ENCODE measurements at regions not wholly inside any gene's neighbourhood (a gene's known extent, or its start where the extent isn't known, plus 50 kb on each side); places are given as distances from the start of the nearest gene placed in this dataset.

- no peaks in the 10 kb centered on the region for H3K9me3 ChIP-seq (replicated peaks in 1 of 3)
- H3K36me3 ChIP-seq (replicated peaks in 1 of 2), result no peaks in the 10 kb centered on the region
- no peak for DNase-seq
- intact Hi-C loops (cut with DNase I), result no loop called here
- no peaks in the 10 kb centered on the region for H3K27me3 ChIP-seq
- no peak overlapping the region for H3K27ac ChIP-seq
- no peak overlapping the region for H3K4me3 ChIP-seq
- TF ChIP-seq CTCF (IDR thresholded peaks at IDR 0.05) (no peak), POLR2A (IDR thresholded peaks at IDR 0.05) (no peak)
- 82 to 87% (median 85%) methylated on average over 5 of the region's 5 CpGs for WGBS, 4 donors
- H3K4me1 ChIP-seq (replicated peaks in 1 of 2), result no peaks in the 10 kb centered on the region
Measured at GRCh38 chr18:75802681-75803080, 375.2 kb upstream of the SMIM21 start.

GRCh38 chr18:75801178-75801577 lies 373.7 kb upstream of the SMIM21 start:
- Histone ChIP-seq H3K27ac (no peak overlapping the region), H3K4me1 (replicated peaks in 1 of 2) (no peaks in the 10 kb centered on the region), H3K9me3 (replicated peaks in 1 of 3) (no peaks in the 10 kb centered on the region), H3K27me3 (no peaks in the 10 kb centered on the region), H3K4me3 (no peak overlapping the region), H3K36me3 (replicated peaks in 1 of 2) (no peaks in the 10 kb centered on the region)
- TF ChIP-seq POLR2A (IDR thresholded peaks at IDR 0.05), result no peak
- TF ChIP-seq CTCF (IDR thresholded peaks at IDR 0.05), result no peak
- no peak for DNase-seq
- 83 to 88% (median 87%) methylated on average over 10 to 12 of the region's 12 CpGs for WGBS, 4 donors
- intact Hi-C loops (cut with DNase I), result no loop called here

GRCh38 chr18:75800331-75800648 lies 372.8 kb upstream of the SMIM21 start:
- no peaks in the 10 kb centered on the region for H3K36me3 ChIP-seq (replicated peaks in 1 of 2)
- no peak overlapping the region for H3K27ac ChIP-seq
- intact Hi-C loops (cut with DNase I), result no loop called here
- H3K27me3 ChIP-seq, result no peaks in the 10 kb centered on the region
- WGBS, 4 donors, result 80 to 86% (median 82%) methylated on average over 6 of the region's 6 CpGs
- H3K4me1 ChIP-seq (replicated peaks in 1 of 2), result no peaks in the 10 kb centered on the region
- DNase-seq, result no peak
- no peaks in the 10 kb centered on the region for H3K9me3 ChIP-seq (replicated peaks in 1 of 3)
- no peak for TF ChIP-seq CTCF (IDR thresholded peaks at IDR 0.05)
- TF ChIP-seq POLR2A (IDR thresholded peaks at IDR 0.05), result no peak
- H3K4me3 ChIP-seq, result no peak overlapping the region

GRCh38 chr18:75799449-75800330 lies 372.2 kb upstream of the SMIM21 start:
- intact Hi-C loops (cut with DNase I), result no loop called here
- no peaks in the 10 kb centered on the region for H3K9me3 ChIP-seq (replicated peaks in 1 of 3)
- DNase-seq, result no peak
- no peak overlapping the region for H3K27ac ChIP-seq
- TF ChIP-seq CTCF (IDR thresholded peaks at IDR 0.05) (no peak), POLR2A (IDR thresholded peaks at IDR 0.05) (no peak)
- H3K4me3 ChIP-seq, result no peak overlapping the region
- WGBS, 4 donors, result 67 to 79% (median 73%) methylated on average over 10 of the region's 10 CpGs
- H3K36me3 ChIP-seq (replicated peaks in 1 of 2), result no peaks in the 10 kb centered on the region
- H3K27me3 ChIP-seq, result no peaks in the 10 kb centered on the region
- H3K4me1 ChIP-seq (replicated peaks in 1 of 2), result no peaks in the 10 kb centered on the region

Measured in adrenal gland (tissue), 9 donors.